ENCODE measurements at regions not wholly inside any gene's neighbourhood (a gene's known extent, or its start where the extent isn't known, plus 50 kb on each side); places are given as distances from the start of the nearest gene placed in this dataset.

GRCh38 chr10:2173327-2173726 lies 436.0 kb upstream of the ADARB2 start:
- TF ChIP-seq CTCF (IDR thresholded peaks at IDR 0.05), result no peak
- no peak for TF ChIP-seq POLR2A (IDR thresholded peaks at IDR 0.05)
